Transverse colon (tissue), 4 donors: ENCODE measurements at regions not wholly inside any gene's neighbourhood (a gene's known extent, or its start where the extent isn't known, plus 50 kb on each side); places are given as distances from the start of the nearest gene placed in this dataset.

ENCODE experiments used
- DNase-seq: peaks from one replicate; pipeline ENCODE4 v3.0.0-alpha.2; 2019
- H3K27ac ChIP-seq, 4 donors: fragments of 200-600 bp; sonication (generic); 2 replicates each; pipeline ENCODE4 v1.5.1; 2016 to 2018; ENCODE audit warnings: inconsistent platforms in 4 of 4
- H3K27me3 ChIP-seq: fragments of 200-600 bp; sonication (generic); 2 replicates; pipeline ENCODE4 v1.5.1; 2017; ENCODE audit warnings: inconsistent platforms
- H3K36me3 ChIP-seq, 4 donors: fragments of 200-600 bp; sonication (generic); 2 replicates each; pipeline ENCODE4 v1.5.1; 2017 to 2019; ENCODE audit warnings: inconsistent platforms in 4 of 4
- H3K4me1 ChIP-seq, 4 donors: fragments of 200-600 bp; sonication (generic); 2 replicates each; pipeline ENCODE4 v1.5.1; 2017 to 2020; ENCODE audit warnings: inconsistent platforms in 4 of 4
- H3K4me3 ChIP-seq, 4 donors: fragments of 200-600 bp; sonication (generic); 1 replicate in 1 of 4; 2 replicates in 3 of 4; pipeline versions ENCODE4 v1.5.1 to v1.6.1; 2017 to 2019; ENCODE audit warnings: inconsistent platforms in 4 of 4
- H3K9me3 ChIP-seq, 2 donors: fragments of 200-600 bp; sonication (generic); 2 replicates each; pipeline ENCODE4 v1.5.1; 2017 to 2019; ENCODE audit warnings: inconsistent platforms in 2 of 2
- CTCF ChIP-seq, 5 experiments: fragments of 200-600 bp in 3 of 5; fragments of 450-650 bp in 2 of 5; sonication (generic) in 3 of 5; IDR thresholded peaks; 1 replicate in 2 of 5; 2 replicates in 3 of 5; pipeline ENCODE4 v1.5.1; 2016 to 2017; ENCODE audit warnings: antibody characterized with exemption in 5 of 5, inconsistent platforms in 3 of 5, mild to moderate bottlenecking in 2 of 5, moderate library complexity in 1 of 5
- EP300 ChIP-seq: sonication (generic); formaldehyde crosslinking; IDR thresholded peaks from one replicate; pipeline ENCODE4 v1.6.1; 2017; ENCODE audit warnings: antibody characterized with exemption, low read depth
- POLR2A ChIP-seq: fragments of 450-650 bp; IDR thresholded peaks from one replicate; pipeline ENCODE4 v1.6.1; 2016; ENCODE audit warnings: antibody characterized with exemption, mild to moderate bottlenecking, moderate library complexity
- POLR2AphosphoS5 ChIP-seq, 3 donors: sonication (generic); formaldehyde crosslinking; IDR thresholded peaks; one replicate each; pipeline ENCODE4 v1.6.1; 2016; ENCODE audit warnings: antibody characterized with exemption in 3 of 3
- WGBS, 2 donors: methylation state at CpG; one replicate each; pipeline ENCODE4 v1.1.5; 2018; ENCODE audit warnings: low coverage in 1 of 2; 5-methylcytosine and 5-hydroxymethylcytosine counted together
- in situ Hi-C, 4 donors: fragments of 200-750 bp; cut with MboI; loops; one replicate each; pipeline versions ENCODE4 v1.15.0 to v1.15.1; 2017; ENCODE audit warnings: low sequenced_read_pairs in 3 of 4, low pct_ligation_motif_present in 1 of 4, low pct_unique_long_range_greater_than_20kb in 1 of 4
- intact Hi-C: fragments of 100-400 bp; cut with DNase I; formaldehyde crosslinking; loops from one replicate; pipeline ENCODE4 v1.15.1; 2023; ENCODE audit warnings: low total_unique reads

GRCh38 chr5:72041654-72042053, 65.6 kb upstream of the MAP1B start:
- TF ChIP-seq POLR2A (no peak), EP300 (no peak), CTCF (IDR thresholded peaks at IDR 0.05) (no peak), POLR2AphosphoS5 (IDR thresholded peaks at IDR 0.05) (no peak)
- Histone ChIP-seq H3K27me3 (no peaks in the 10 kb centered on the region), H3K4me1 (no peaks in the 10 kb centered on the region), H3K9me3 (no peaks in the 10 kb centered on the region), H3K4me3 (no peak overlapping the region), H3K36me3 (no peaks in the 10 kb centered on the region), H3K27ac (no peak overlapping the region)
- WGBS, 2 donors = 47 to 50% methylated on average over 2 of the region's 2 CpGs
- intact Hi-C loops = no loop called here
- no peak for DNase-seq
- in situ Hi-C loops = no loop called here

- H3K4me3 ChIP-seq = no peak overlapping the region
- no peaks in the 10 kb centered on the region for H3K9me3 ChIP-seq
- intact Hi-C loops (no loop called here), in situ Hi-C loops (no loop called here)
- no peak for TF ChIP-seq POLR2A
- no peak for TF ChIP-seq POLR2AphosphoS5 (IDR thresholded peaks at IDR 0.05)
- TF ChIP-seq CTCF (IDR thresholded peaks at IDR 0.05) = no peak
- no peak for TF ChIP-seq EP300
- no peaks in the 10 kb centered on the region for H3K27me3 ChIP-seq
- no peaks in the 10 kb centered on the region for H3K4me1 ChIP-seq
- H3K36me3 ChIP-seq = no peaks in the 10 kb centered on the region
- no peak for DNase-seq
- WGBS, 2 donors = 47 to 63% methylated on average over 1 of the region's 1 CpG
- no peak overlapping the region for H3K27ac ChIP-seq
Observed at GRCh38 chr5:72042097-72042496, 65.2 kb upstream of the MAP1B start.

- intact Hi-C loops = no loop called here
- Histone ChIP-seq H3K9me3 (no peaks in the 10 kb centered on the region), H3K4me3 (no peak overlapping the region), H3K27ac (no peak overlapping the region), H3K4me1 (no peaks in the 10 kb centered on the region), H3K36me3 (no peaks in the 10 kb centered on the region), H3K27me3 (peaks cover 8% of the 10 kb centered on the region)
- DNase-seq = no peak
- TF ChIP-seq POLR2AphosphoS5 (IDR thresholded peaks at IDR 0.05) = no peak
- no peak for TF ChIP-seq EP300
- TF ChIP-seq POLR2A = no peak
- TF ChIP-seq CTCF (IDR thresholded peaks at IDR 0.05) = no peak
- in situ Hi-C loops = no loop called here
- WGBS, 2 donors = 12 to 45% methylated on average over 1 of the region's 1 CpG
Observed at GRCh38 chr5:72045692-72046091, 61.6 kb upstream of the MAP1B start.

GRCh38 chr5:72046106-72046505, 61.2 kb upstream of the MAP1B start:
- no peak overlapping the region for H3K4me3 ChIP-seq
- H3K36me3 ChIP-seq = no peaks in the 10 kb centered on the region
- intact Hi-C loops = no loop called here
- no peak overlapping the region for H3K27ac ChIP-seq
- no peaks in the 10 kb centered on the region for H3K4me1 ChIP-seq
- in situ Hi-C loops = no loop called here
- H3K27me3 ChIP-seq = peaks cover 8% of the 10 kb centered on the region
- DNase-seq = no peak
- WGBS, 2 donors = 66 to 78% methylated on average over 1 of the region's 1 CpG
- H3K9me3 ChIP-seq = no peaks in the 10 kb centered on the region
- TF ChIP-seq POLR2A = no peak
- no peak for TF ChIP-seq EP300
- TF ChIP-seq POLR2AphosphoS5 (IDR thresholded peaks at IDR 0.05) = no peak
- no peak for TF ChIP-seq CTCF (IDR thresholded peaks at IDR 0.05)
